AG04449 (cell line): ENCODE measurements at regions not wholly inside any gene's neighbourhood (a gene's known extent, or its start where the extent isn't known, plus 50 kb on each side); places are given as distances from the start of the nearest gene placed in this dataset.

ENCODE experiments used
- CTCF ChIA-PET: fragments of 350-600 bp; formaldehyde crosslinking; extraction: SDS; loops from one replicate; lab custom pipeline; 2021; ENCODE audit warnings: antibody characterized with exemption; lab: Yijun Ruan, JAX
- POLR2A ChIA-PET: fragments of 400-600, 350-600 bp; formaldehyde crosslinking; extraction: SDS; loops from one replicate; lab custom pipeline; 2020; ENCODE audit warnings: antibody characterized with exemption, inconsistent platforms; lab: Yijun Ruan, JAX
- DNase-seq: peaks from one replicate; pipeline ENCODE4 v3.0.0-alpha.2; 2010; ENCODE audit warnings: low read depth, low spot score
- H3K4me3 ChIP-seq: 2 replicates; pipeline ENCODE4 v1.5.1; 2011; ENCODE audit warnings: low read depth, mild to moderate bottlenecking, control low read depth, low read length
- TF ChIP-seq, protein P1 (sequence below): IDR thresholded peaks from one replicate; pipeline ENCODE4 v1.5.1; 2011; ENCODE audit warnings: mild to moderate bottlenecking, moderate library complexity, low read length, control low read depth, inconsistent platforms; ENCODE audit not compliant: insufficient read depth; ENCODE audit errors: missing control alignments

- ChIA-PET POLR2A (no interaction called here), CTCF (no interaction called here)
- no peak for DNase-seq
- H3K4me3 ChIP-seq: no peak overlapping the region
- TF ChIP-seq, protein P1, sequence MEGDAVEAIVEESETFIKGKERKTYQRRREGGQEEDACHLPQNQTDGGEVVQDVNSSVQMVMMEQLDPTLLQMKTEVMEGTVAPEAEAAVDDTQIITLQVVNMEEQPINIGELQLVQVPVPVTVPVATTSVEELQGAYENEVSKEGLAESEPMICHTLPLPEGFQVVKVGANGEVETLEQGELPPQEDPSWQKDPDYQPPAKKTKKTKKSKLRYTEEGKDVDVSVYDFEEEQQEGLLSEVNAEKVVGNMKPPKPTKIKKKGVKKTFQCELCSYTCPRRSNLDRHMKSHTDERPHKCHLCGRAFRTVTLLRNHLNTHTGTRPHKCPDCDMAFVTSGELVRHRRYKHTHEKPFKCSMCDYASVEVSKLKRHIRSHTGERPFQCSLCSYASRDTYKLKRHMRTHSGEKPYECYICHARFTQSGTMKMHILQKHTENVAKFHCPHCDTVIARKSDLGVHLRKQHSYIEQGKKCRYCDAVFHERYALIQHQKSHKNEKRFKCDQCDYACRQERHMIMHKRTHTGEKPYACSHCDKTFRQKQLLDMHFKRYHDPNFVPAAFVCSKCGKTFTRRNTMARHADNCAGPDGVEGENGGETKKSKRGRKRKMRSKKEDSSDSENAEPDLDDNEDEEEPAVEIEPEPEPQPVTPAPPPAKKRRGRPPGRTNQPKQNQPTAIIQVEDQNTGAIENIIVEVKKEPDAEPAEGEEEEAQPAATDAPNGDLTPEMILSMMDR: no peak
Observed at GRCh38 chr5:67371924-67372323, 175.3 kb upstream of the CD180 start.

GRCh38 chr5:67366691-67367395 lies 170.2 kb upstream of the CD180 start:
- DNase-seq: no peak
- TF ChIP-seq, protein P1: no peak
- POLR2A ChIA-PET: no interaction called here
- no peak overlapping the region for H3K4me3 ChIP-seq
- CTCF ChIA-PET: no interaction called here

DNA sequence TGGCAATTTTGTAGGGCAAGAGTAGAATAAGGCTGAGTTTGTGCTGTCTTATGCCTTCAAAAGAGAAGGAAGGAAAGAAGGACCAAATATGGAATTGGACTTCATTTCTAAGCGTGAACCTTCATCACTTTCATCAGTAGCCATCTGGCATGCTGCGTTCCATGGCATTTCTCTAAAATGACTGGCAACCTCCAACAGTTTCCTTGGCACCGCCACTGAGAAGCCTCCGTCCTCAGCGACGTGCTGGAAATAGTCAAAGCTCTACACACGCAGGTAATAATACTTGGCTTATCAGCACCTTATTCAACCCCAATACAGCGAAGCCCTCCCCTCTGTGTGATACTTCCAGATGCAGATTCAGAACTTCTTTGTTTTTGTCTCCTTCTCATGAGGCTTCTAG lies 169.7 kb upstream of the CD180 start:
- TF ChIP-seq, protein P1: no peak
- POLR2A ChIA-PET: no interaction called here
- CTCF ChIA-PET: no interaction called here
- H3K4me3 ChIP-seq: no peak overlapping the region
- no peak for DNase-seq

DNA sequence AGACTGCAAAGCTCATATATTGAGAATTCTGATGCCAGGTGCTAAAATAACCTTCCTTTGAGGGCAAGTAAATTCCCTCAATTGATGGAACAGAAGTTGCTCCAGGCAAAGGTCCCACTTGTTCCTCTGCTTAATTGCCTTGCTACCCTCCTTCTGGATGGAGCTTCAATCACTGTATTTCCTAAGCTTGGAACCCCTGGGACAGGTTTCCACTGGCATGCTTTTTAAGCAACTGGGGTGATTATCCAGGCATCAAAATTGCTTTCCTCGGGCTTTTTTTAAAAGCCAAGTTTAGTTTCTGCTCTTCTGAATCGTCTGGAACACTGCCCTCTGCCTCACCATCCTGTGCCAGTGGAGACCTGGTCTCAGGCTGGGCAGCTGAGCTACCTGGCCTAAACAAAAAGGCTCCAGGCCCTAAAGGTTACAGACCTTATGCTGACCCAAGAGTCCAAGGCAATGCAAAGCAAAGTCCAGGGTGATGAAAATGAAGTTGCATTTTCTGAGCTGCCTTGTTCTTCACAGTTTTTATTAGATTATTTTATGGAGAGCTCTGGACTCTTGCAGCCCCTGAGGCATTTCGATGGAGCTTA lies 167.9 kb upstream of the CD180 start:
- ChIA-PET POLR2A (no interaction called here), CTCF (interaction anchor here (1.2 kb wide), 1 partner anchor 122 kb away, joined by 3 read pairs; no protein-coding TSS in a partner anchor)
- no peak for DNase-seq
- TF ChIP-seq, protein P1: no peak
- no peak overlapping the region for H3K4me3 ChIP-seq

DNA sequence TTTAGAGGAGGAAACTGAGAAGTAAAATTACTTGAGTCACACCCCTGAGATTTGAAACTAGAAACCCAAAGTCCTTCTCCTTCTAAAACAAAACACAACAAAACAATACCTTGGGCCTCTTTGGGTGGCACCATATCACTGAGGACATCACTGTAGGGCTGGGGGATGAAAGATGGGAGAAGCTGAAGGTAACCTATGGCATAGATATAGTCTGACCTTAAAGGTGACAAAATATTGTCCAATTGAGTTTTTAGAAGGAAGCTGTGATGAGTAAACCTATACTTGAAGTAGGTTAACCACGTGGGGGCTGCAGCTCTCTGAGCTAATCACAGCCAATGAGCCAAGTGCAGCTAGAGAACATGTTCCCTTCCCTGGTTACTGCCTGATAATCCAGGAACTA lies 167.4 kb upstream of the CD180 start:
- POLR2A ChIA-PET: no interaction called here
- H3K4me3 ChIP-seq: no peak overlapping the region
- DNase-seq: no peak
- CTCF ChIA-PET: interaction anchor here (1.2 kb wide), 1 partner anchor 121 kb away, joined by 3 read pairs; no protein-coding TSS in a partner anchor
- TF ChIP-seq, protein P1: no peak

- ChIA-PET CTCF (interaction anchor here (1.4 kb wide), 1 partner anchor 15 kb away, joined by 3 read pairs; no protein-coding TSS in a partner anchor), POLR2A (no interaction called here)
- TF ChIP-seq, protein P1: no peak
- no peak for DNase-seq
- no peak overlapping the region for H3K4me3 ChIP-seq
Observed at GRCh38 chr5:67363180-67363709, 166.6 kb upstream of the CD180 start.
